DND-41 (cell line): ENCODE measurements at regions not wholly inside any gene's neighbourhood (a gene's known extent, or its start where the extent isn't known, plus 50 kb on each side); places are given as distances from the start of the nearest gene placed in this dataset.

Experiments
- ATAC-seq: fragments of 200-7000 bp; cut with Tn5 transposase; 3 replicates; pipeline ENCODE4 v1.9.1; 2021; ENCODE audit warnings: low read depth; ENCODE audit not compliant: insufficient read depth
- DNase-seq: peaks from one replicate; pipeline ENCODE4 v3.0.0-alpha.2; 2020
- H2AFZ ChIP-seq: 2 replicates; pipeline ENCODE4 v1.6.0; 2012; ENCODE audit warnings: low read depth, low read length
- H3K27ac ChIP-seq: 2 replicates; pipeline ENCODE4 v1.5.1; 2012; ENCODE audit warnings: low read length, inconsistent platforms
- H3K27me3 ChIP-seq: fragments of 200-600 bp; sonication (generic); 2 replicates; pipeline ENCODE4 v1.6.0; 2012; ENCODE audit warnings: low read length, mild to moderate bottlenecking, inconsistent platforms; ENCODE audit not compliant: insufficient read depth, poor library complexity
- H3K36me3 ChIP-seq: 2 replicates; pipeline ENCODE4 v1.5.1; 2012; ENCODE audit warnings: low read length, inconsistent platforms; ENCODE audit not compliant: insufficient read depth
- H3K4me1 ChIP-seq: 2 replicates; pipeline ENCODE4 v1.5.1; 2012; ENCODE audit warnings: mild to moderate bottlenecking, low read length; ENCODE audit not compliant: insufficient read depth
- H3K4me2 ChIP-seq: 2 replicates; pipeline ENCODE4 v1.6.0; 2012; ENCODE audit warnings: mild to moderate bottlenecking, moderate library complexity, low read length, inconsistent platforms; ENCODE audit not compliant: insufficient read depth
- H3K4me3 ChIP-seq, 2 experiments: fragments of 200-600 bp in 1 of 2; shearing (Covaris generic) in 1 of 2; 2 replicates each; pipeline ENCODE4 v1.5.1; 2012 to 2016; ENCODE audit warnings: inconsistent platforms in 2 of 2, low read length in 2 of 2, mild to moderate bottlenecking in 2 of 2, low read depth in 1 of 2, moderate library complexity in 1 of 2
- H3K79me2 ChIP-seq: 2 replicates; pipeline ENCODE4 v1.6.0; 2012; ENCODE audit warnings: low read length, inconsistent platforms; ENCODE audit not compliant: insufficient read depth
- H3K9ac ChIP-seq: 2 replicates; pipeline ENCODE4 v1.6.0; 2012; ENCODE audit warnings: low read depth, mild to moderate bottlenecking, inconsistent platforms, low read length, moderate library complexity
- H3K9me3 ChIP-seq: 2 replicates; pipeline ENCODE4 v1.5.1; 2012; ENCODE audit warnings: low read length, moderate library complexity, mild to moderate bottlenecking, inconsistent platforms; ENCODE audit not compliant: insufficient read depth, severe bottlenecking
- H4K20me1 ChIP-seq: 2 replicates; pipeline ENCODE4 v1.6.0; 2012; ENCODE audit warnings: low read length; ENCODE audit not compliant: insufficient read depth
- EZH2 ChIP-seq: IDR thresholded peaks from 3 replicates; pipeline ENCODE4 v1.6.1; 2012; ENCODE audit warnings: borderline replicate concordance, low read depth, mild to moderate bottlenecking, moderate library complexity, low read length, inconsistent platforms; ENCODE audit not compliant: severe bottlenecking
- TF ChIP-seq, protein P1 (sequence below): IDR thresholded peaks from 2 replicates; pipeline ENCODE4 v1.5.1; 2012; ENCODE audit warnings: borderline replicate concordance, low read length, moderate library complexity, mild to moderate bottlenecking; ENCODE audit not compliant: poor library complexity, severe bottlenecking; ENCODE audit errors: extremely low read depth

DNA sequence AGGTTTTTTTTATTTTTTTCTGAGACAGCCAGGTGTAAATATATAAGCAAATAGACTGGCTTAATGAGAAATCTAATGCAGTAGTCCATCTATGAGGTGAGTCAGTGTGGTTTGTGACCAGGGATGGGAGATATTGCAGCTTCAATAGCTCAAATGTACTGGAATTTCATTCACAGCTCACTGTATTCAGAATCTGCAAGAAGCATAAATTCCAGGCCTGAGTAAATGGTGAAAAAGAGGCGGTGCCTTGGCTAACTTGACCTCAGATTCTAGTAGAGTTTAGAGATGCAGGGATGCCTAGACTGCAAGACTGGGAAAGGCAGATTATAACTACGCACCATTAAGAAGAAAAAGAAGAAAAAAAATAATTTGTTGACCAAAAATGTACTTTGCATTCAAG lies 151.9 kb upstream of the SMC2 start:
- Histone ChIP-seq H4K20me1 (no peaks in the 10 kb centered on the region), H2AFZ (no peak overlapping the region), H3K27ac (no peak overlapping the region), H3K27me3 (no peaks in the 10 kb centered on the region), H3K36me3 (no peaks in the 10 kb centered on the region), H3K4me3 (no peak overlapping the region), H3K9me3 (no peaks in the 10 kb centered on the region), H3K9ac (no peak overlapping the region), H3K4me1 (no peaks in the 10 kb centered on the region), H3K79me2 (no peaks in the 10 kb centered on the region), H3K4me2 (no peak overlapping the region)
- DNase-seq: no peak
- no peak for ATAC-seq
- no peak for TF ChIP-seq EZH2
- TF ChIP-seq, protein P1, sequence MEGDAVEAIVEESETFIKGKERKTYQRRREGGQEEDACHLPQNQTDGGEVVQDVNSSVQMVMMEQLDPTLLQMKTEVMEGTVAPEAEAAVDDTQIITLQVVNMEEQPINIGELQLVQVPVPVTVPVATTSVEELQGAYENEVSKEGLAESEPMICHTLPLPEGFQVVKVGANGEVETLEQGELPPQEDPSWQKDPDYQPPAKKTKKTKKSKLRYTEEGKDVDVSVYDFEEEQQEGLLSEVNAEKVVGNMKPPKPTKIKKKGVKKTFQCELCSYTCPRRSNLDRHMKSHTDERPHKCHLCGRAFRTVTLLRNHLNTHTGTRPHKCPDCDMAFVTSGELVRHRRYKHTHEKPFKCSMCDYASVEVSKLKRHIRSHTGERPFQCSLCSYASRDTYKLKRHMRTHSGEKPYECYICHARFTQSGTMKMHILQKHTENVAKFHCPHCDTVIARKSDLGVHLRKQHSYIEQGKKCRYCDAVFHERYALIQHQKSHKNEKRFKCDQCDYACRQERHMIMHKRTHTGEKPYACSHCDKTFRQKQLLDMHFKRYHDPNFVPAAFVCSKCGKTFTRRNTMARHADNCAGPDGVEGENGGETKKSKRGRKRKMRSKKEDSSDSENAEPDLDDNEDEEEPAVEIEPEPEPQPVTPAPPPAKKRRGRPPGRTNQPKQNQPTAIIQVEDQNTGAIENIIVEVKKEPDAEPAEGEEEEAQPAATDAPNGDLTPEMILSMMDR: no peak

DNA sequence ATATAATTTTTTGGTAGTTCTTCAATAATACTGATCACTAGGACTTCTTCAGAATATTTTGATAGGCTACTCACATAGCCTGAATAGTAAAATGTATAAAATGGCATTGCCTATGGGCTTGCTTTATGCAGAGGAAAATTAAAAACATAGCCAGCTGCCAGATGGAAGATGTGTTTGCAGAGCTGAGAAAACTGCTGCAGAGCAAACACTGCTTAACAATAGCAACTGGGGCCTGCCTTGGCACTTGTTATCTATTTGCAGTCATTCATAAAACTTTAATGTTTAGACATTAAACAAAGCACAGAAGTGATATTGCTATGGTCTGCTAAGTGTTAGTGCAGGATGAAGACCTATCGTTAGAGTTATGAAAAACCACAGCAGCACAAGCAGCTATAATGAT lies 151.5 kb upstream of the SMC2 start:
- no peaks in the 10 kb centered on the region for H3K9me3 ChIP-seq
- H4K20me1 ChIP-seq: no peaks in the 10 kb centered on the region
- H3K27me3 ChIP-seq: no peaks in the 10 kb centered on the region
- H3K4me1 ChIP-seq: no peaks in the 10 kb centered on the region
- TF ChIP-seq, protein P1: no peak
- no peak for TF ChIP-seq EZH2
- H3K9ac ChIP-seq: no peak overlapping the region
- no peak overlapping the region for H3K4me3 ChIP-seq
- H2AFZ ChIP-seq: no peak overlapping the region
- H3K79me2 ChIP-seq: no peaks in the 10 kb centered on the region
- no peak overlapping the region for H3K4me2 ChIP-seq
- no peaks in the 10 kb centered on the region for H3K36me3 ChIP-seq
- no peak for DNase-seq
- ATAC-seq: no peak
- no peak overlapping the region for H3K27ac ChIP-seq

DNA sequence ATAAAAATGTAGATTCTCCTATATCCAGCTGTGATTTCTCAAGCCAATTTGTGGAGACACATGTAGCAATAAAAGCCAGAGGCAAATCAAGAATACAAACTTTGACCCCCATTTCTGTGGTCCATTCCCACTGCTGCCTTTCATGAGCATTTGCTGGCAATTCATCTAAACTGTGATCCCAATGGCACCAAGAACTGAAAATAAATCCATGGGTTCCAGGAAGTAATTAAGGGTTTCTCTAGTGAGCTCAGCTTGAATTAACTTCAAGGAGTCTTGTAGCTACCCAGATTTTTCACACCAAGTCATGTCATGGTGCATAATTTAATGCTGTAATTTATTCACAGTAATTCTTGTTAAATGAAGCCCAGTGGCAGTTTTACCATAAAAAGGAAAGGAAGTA lies 145.0 kb upstream of the SMC2 start:
- Histone ChIP-seq H3K27me3 (no peaks in the 10 kb centered on the region), H2AFZ (no peak overlapping the region), H3K9me3 (no peaks in the 10 kb centered on the region), H3K4me2 (no peak overlapping the region), H3K36me3 (no peaks in the 10 kb centered on the region), H3K4me1 (no peaks in the 10 kb centered on the region), H3K27ac (no peak overlapping the region), H4K20me1 (no peaks in the 10 kb centered on the region), H3K9ac (no peak overlapping the region), H3K79me2 (no peaks in the 10 kb centered on the region), H3K4me3 (no peak overlapping the region)
- TF ChIP-seq EZH2: no peak
- TF ChIP-seq, protein P1: no peak
- DNase-seq (no peak), ATAC-seq (no peak)

DNA sequence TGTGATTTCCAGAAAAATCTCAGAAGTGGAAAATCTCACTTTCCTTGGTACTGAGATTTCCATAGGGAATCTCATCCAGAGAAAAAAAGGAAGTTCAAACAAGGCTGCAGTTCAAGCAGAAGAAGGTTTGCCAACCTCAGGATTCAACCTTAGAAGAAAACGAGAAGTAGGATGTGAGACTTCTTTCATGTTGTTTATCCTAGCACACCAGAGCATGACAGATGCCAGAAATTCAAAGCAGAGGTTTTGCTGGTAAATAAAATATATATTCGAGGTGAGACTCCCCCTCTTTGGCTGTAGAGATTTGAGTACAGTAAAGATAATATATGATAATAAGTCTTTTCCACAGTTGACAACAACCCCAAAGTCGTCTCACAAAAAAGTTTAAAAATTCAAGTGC lies 116.9 kb upstream of the SMC2 start:
- no peak for TF ChIP-seq EZH2
- TF ChIP-seq, protein P1: no peak
- H3K79me2 ChIP-seq: no peaks in the 10 kb centered on the region
- H3K4me2 ChIP-seq: no peak overlapping the region

More for the DNA sequence above, 116.9 kb upstream of the SMC2 start:
- H2AFZ ChIP-seq: no peak overlapping the region
- no peaks in the 10 kb centered on the region for H3K36me3 ChIP-seq
- no peak overlapping the region for H3K27ac ChIP-seq
- H3K9ac ChIP-seq: no peak overlapping the region
- H3K4me3 ChIP-seq: no peak overlapping the region
- H3K27me3 ChIP-seq: no peaks in the 10 kb centered on the region
- no peaks in the 10 kb centered on the region for H3K4me1 ChIP-seq
- no peaks in the 10 kb centered on the region for H3K9me3 ChIP-seq
- ATAC-seq: no peak
- H4K20me1 ChIP-seq: no peaks in the 10 kb centered on the region
- no peak for DNase-seq
